ENCODE measurements at regions not wholly inside any gene's neighbourhood (a gene's known extent, or its start where the extent isn't known, plus 50 kb on each side); places are given as distances from the start of the nearest gene placed in this dataset.

DNA sequence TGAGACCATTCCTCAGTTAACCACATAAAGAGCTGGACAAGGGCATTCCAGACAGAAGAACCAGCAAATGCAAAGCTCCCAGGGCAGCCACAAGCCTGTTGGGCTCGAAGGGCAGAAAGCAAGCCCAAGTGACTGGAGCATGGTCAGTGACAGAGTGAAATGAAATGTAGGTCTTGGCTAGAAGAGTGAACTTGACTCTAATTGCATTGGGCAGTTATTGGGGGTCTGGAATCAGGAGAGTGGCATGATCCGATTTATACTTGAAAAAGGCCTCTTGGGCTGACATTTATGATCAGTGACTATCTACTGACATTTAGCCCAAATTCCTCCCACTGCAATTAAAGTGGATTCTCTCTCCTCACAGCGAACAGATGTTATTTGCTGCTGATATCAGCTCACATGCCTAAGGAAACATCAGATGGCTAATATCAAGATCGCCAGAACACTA is 152.5 kb upstream of the KLF7 start:
- no peaks in the 10 kb centered on the region for H3K27me3 ChIP-seq
- WGBS, 4 donors = 83 to 89% (median 88%) methylated on average over 4 of the region's 4 CpGs
- intact Hi-C loops (cut with DNase I) = no loop called here
- no peak overlapping the region for H3K4me3 ChIP-seq
- no peaks in the 10 kb centered on the region for H3K4me1 ChIP-seq (replicated peaks in 1 of 2)
- no peak for DNase-seq
- H3K36me3 ChIP-seq (replicated peaks in 1 of 2) = no peaks in the 10 kb centered on the region
- no peak for TF ChIP-seq POLR2A (IDR thresholded peaks at IDR 0.05)
- TF ChIP-seq, protein P1, sequence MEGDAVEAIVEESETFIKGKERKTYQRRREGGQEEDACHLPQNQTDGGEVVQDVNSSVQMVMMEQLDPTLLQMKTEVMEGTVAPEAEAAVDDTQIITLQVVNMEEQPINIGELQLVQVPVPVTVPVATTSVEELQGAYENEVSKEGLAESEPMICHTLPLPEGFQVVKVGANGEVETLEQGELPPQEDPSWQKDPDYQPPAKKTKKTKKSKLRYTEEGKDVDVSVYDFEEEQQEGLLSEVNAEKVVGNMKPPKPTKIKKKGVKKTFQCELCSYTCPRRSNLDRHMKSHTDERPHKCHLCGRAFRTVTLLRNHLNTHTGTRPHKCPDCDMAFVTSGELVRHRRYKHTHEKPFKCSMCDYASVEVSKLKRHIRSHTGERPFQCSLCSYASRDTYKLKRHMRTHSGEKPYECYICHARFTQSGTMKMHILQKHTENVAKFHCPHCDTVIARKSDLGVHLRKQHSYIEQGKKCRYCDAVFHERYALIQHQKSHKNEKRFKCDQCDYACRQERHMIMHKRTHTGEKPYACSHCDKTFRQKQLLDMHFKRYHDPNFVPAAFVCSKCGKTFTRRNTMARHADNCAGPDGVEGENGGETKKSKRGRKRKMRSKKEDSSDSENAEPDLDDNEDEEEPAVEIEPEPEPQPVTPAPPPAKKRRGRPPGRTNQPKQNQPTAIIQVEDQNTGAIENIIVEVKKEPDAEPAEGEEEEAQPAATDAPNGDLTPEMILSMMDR (IDR thresholded peaks at IDR 0.05) = no peak
- no peaks in the 10 kb centered on the region for H3K9me3 ChIP-seq (replicated peaks in 1 of 3)
- H3K27ac ChIP-seq = no peak overlapping the region

DNA sequence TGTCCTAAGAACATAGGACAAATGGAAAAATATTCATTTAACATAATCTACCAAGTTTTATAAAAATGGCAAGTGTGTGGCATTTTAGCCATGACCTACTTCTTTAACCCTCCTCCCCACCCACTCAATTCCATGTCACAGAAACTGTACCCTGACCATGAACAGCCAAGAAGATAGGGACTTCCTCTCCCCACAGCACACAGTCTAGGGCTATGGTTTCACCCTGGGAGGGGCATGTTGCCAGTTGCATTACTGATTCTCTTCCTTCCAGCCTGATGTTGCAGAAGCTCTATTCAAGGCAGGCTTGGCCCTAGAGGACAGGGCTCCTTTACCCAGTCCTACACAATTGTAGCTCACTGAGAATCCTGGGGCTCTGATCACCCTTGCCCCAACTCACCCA is 153.6 kb upstream of the KLF7 start:
- intact Hi-C loops (cut with DNase I) = no loop called here
- no peak overlapping the region for H3K4me3 ChIP-seq
- DNase-seq = no peak
- no peak overlapping the region for H3K27ac ChIP-seq
- no peaks in the 10 kb centered on the region for H3K36me3 ChIP-seq (replicated peaks in 1 of 2)
- TF ChIP-seq, protein P1 (IDR thresholded peaks at IDR 0.05) = no peak
- TF ChIP-seq POLR2A (IDR thresholded peaks at IDR 0.05) = no peak
- H3K27me3 ChIP-seq = no peaks in the 10 kb centered on the region
- no peaks in the 10 kb centered on the region for H3K4me1 ChIP-seq (replicated peaks in 1 of 2)
- H3K9me3 ChIP-seq (replicated peaks in 1 of 3) = no peaks in the 10 kb centered on the region

DNA sequence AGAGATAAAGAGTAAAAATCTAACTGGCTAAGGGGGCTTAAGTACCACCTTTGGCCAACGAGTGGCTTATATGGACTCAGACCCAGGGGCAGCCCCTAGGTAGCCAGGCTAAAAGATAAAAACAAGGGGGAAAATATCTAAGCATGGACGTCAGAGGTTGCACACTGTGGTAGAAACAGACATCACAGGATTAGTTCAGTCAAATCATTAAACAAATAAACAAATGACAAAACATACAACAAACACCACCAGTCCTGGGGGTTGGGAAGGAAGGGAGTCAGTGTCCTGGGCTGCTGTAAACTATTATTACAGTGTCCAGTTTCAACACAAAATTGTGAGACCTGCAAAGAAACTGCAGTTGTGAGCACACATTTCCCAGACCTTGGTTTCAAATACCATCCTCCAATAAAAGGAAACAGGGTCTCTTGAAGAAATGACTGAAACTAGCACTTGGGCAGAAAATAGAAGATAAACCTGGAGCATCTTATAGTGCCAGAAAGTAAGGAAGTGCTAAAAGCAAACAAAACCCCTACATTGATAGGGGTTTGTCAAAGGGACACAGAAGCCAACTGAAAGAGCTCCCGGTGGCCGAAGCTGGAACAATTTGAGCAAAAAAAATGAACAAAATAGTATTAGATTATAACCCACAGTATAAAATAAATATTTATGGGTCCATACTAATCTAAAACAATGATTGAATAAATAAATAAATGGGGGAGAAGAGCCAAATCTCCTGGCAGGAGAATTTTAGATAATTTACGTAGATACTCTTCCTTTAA is 154.8 kb upstream of the KLF7 start:
- Histone ChIP-seq H3K9me3 (replicated peaks in 1 of 3) (no peaks in the 10 kb centered on the region), H3K4me1 (replicated peaks in 1 of 2) (no peaks in the 10 kb centered on the region), H3K4me3 (no peak overlapping the region), H3K27ac (no peak overlapping the region), H3K27me3 (no peaks in the 10 kb centered on the region), H3K36me3 (replicated peaks in 1 of 2) (no peaks in the 10 kb centered on the region)
- no peak for TF ChIP-seq POLR2A (IDR thresholded peaks at IDR 0.05)
- TF ChIP-seq, protein P1 (IDR thresholded peaks at IDR 0.05) = no peak
- intact Hi-C loops (cut with DNase I) = no loop called here
- DNase-seq = no peak
- 76 to 86% (median 81%) methylated on average over 5 of the region's 5 CpGs for WGBS, 4 donors

DNA sequence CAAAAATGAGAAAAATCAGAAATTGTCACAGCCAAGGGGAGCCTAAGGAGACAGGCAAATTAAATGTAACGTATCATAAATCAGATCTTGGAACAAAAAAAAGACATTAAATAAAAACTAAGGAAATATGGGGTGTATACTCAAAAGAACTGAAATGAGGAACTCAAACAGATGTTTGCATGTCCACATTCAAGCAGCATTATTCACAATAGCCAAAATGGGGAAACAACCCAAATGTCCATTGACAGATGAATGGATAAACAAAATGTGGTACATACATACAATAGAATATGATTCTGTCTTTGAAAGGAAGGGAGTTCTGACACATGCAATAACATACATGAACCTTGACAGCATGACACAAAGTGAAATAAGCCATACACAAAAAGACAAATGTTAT is 155.8 kb upstream of the KLF7 start:
- Histone ChIP-seq H3K4me3 (no peak overlapping the region), H3K9me3 (replicated peaks in 1 of 3) (no peaks in the 10 kb centered on the region), H3K4me1 (replicated peaks in 1 of 2) (no peaks in the 10 kb centered on the region), H3K27ac (no peak overlapping the region), H3K36me3 (replicated peaks in 1 of 2) (no peaks in the 10 kb centered on the region), H3K27me3 (no peaks in the 10 kb centered on the region)
- intact Hi-C loops (cut with DNase I) = no loop called here
- 65 to 85% (median 68%) methylated on average over 1 of the region's 1 CpG for WGBS, 4 donors
- TF ChIP-seq, protein P1 (IDR thresholded peaks at IDR 0.05) = no peak
- TF ChIP-seq POLR2A (IDR thresholded peaks at IDR 0.05) = no peak
- no peak for DNase-seq

Measured in adrenal gland (tissue), 9 donors.